Progenitor cell of endocrine pancreas (in vitro differentiated cells): ENCODE measurements at regions not wholly inside any gene's neighbourhood (a gene's known extent, or its start where the extent isn't known, plus 50 kb on each side); places are given as distances from the start of the nearest gene placed in this dataset.

Source experiments
- DNase-seq: peaks from one replicate; pipeline ENCODE4 v3.0.0; 2021; ENCODE audit warnings: low spot score; ENCODE audit not compliant: unreplicated experiment
- H3K27ac Mint-ChIP-seq: 2 replicates; pipeline ENCODE4 v1.8.0; 2021; ENCODE audit warnings: mild to moderate bottlenecking, moderate library complexity, mixed read lengths
- H3K27me3 Mint-ChIP-seq: 2 replicates; pipeline ENCODE4 v1.8.0; 2021; ENCODE audit warnings: mixed read lengths
- H3K36me3 Mint-ChIP-seq: 2 replicates; pipeline ENCODE4 v1.8.0; 2022; ENCODE audit warnings: mixed read lengths; ENCODE audit not compliant: insufficient read depth
- H3K4me1 Mint-ChIP-seq: 2 replicates; pipeline ENCODE4 v1.8.0; 2021; ENCODE audit warnings: low read depth, mixed read lengths
- H3K4me3 Mint-ChIP-seq: 2 replicates; pipeline ENCODE4 v1.8.0; 2021; ENCODE audit warnings: low read depth, mild to moderate bottlenecking, moderate library complexity, mixed read lengths
- H3K9me3 Mint-ChIP-seq: 2 replicates; pipeline ENCODE4 v1.8.0; 2021; ENCODE audit warnings: low read depth, mixed read lengths
- TF ChIP-seq, protein P1 (sequence below): fragments of 200-600 bp; sonication (generic); IDR thresholded peaks from one replicate; pipeline ENCODE4 v1.5.0; 2021; ENCODE audit warnings: antibody characterized with exemption, mild to moderate bottlenecking; ENCODE audit not compliant: unreplicated experiment

DNA sequence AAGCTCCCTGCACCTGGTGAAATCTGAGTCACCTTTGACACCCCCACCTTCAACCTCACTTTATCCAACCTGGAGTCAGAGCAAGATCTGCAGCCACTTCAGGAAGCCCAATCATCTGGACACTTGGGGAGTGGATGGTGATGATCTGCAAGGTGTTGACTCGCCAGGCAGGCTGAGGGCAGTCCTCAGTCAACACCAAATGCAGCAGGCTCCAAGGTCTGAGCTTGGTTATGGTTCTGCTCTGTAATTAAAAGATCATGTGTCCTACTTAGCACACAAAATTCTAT lies 446.9 kb downstream of the BRD1 start:
- H3K27ac Mint-ChIP-seq: no peak overlapping the region
- H3K27me3 Mint-ChIP-seq: peaks cover 35% of the 10 kb centered on the region
- H3K36me3 Mint-ChIP-seq: no peaks in the 10 kb centered on the region
- no peaks in the 10 kb centered on the region for H3K4me1 Mint-ChIP-seq
- no peak overlapping the region for H3K4me3 Mint-ChIP-seq
- TF ChIP-seq, protein P1, sequence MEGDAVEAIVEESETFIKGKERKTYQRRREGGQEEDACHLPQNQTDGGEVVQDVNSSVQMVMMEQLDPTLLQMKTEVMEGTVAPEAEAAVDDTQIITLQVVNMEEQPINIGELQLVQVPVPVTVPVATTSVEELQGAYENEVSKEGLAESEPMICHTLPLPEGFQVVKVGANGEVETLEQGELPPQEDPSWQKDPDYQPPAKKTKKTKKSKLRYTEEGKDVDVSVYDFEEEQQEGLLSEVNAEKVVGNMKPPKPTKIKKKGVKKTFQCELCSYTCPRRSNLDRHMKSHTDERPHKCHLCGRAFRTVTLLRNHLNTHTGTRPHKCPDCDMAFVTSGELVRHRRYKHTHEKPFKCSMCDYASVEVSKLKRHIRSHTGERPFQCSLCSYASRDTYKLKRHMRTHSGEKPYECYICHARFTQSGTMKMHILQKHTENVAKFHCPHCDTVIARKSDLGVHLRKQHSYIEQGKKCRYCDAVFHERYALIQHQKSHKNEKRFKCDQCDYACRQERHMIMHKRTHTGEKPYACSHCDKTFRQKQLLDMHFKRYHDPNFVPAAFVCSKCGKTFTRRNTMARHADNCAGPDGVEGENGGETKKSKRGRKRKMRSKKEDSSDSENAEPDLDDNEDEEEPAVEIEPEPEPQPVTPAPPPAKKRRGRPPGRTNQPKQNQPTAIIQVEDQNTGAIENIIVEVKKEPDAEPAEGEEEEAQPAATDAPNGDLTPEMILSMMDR: no peak
- no peak for DNase-seq
- no peaks in the 10 kb centered on the region for H3K9me3 Mint-ChIP-seq

DNA sequence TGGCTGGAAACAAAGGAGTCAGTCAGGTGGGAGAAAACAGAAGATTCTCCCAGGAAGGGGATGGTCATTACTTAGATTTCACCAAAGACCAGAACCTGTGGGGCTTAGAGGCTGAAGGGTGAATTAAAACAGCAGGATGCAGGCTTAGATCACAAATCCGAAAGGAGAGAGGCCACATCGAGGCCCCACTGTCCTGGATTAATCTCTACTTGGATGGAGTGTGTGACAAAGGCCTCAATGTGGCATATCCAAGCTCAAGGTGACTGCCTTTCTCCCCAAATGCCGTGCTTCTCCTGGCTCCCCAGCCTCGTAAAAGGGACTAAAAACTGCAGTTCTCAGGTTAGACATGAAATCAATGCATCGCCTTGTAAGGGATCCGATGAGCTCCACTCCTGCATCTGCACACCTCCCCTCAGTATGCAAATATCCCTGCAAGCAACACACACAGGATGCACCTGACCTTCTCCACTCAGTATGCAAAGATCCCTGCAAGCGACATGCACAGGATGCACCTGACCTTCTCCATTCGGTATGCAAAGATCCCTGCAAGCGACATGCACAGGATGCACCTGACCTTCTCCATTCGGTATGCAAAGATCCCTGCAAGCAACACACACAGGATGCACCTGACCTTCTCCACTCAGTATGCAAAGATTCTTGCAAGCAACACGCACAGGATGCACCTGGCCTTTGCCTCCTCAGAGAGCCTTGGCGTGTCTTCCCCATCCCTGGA lies 447.4 kb downstream of the BRD1 start:
- H3K27me3 Mint-ChIP-seq: peaks cover 35% of the 10 kb centered on the region
- H3K9me3 Mint-ChIP-seq: no peaks in the 10 kb centered on the region
- DNase-seq: no peak
- no peak overlapping the region for H3K27ac Mint-ChIP-seq
- no peak overlapping the region for H3K4me3 Mint-ChIP-seq
- no peaks in the 10 kb centered on the region for H3K4me1 Mint-ChIP-seq
- TF ChIP-seq, protein P1: no peak
- no peaks in the 10 kb centered on the region for H3K36me3 Mint-ChIP-seq

DNA sequence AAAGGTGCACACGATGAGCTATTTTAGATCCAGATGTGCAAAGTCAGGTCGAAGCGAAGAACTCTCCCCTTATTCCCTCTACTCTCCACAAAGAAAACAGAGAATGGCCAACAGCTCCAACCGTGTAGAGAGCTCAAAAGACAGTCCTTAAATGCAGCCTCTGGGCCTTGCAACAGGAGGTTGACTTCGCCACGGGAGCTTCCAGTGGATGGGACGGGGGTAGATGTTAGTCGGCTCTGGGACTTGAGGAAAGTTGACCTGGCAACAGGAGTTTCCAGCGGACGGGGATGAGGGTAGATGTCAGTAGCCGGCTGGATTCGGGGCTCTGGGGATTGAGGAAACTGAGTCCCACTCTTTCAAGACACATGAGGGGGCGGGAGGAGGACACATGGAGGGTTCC lies 450.4 kb downstream of the BRD1 start:
- no peaks in the 10 kb centered on the region for H3K36me3 Mint-ChIP-seq
- H3K4me1 Mint-ChIP-seq: no peaks in the 10 kb centered on the region
- TF ChIP-seq, protein P1: no peak
- no peak overlapping the region for H3K27ac Mint-ChIP-seq
- DNase-seq: no peak
- no peak overlapping the region for H3K4me3 Mint-ChIP-seq
- no peaks in the 10 kb centered on the region for H3K9me3 Mint-ChIP-seq
- H3K27me3 Mint-ChIP-seq: peaks cover 37% of the 10 kb centered on the region

DNA sequence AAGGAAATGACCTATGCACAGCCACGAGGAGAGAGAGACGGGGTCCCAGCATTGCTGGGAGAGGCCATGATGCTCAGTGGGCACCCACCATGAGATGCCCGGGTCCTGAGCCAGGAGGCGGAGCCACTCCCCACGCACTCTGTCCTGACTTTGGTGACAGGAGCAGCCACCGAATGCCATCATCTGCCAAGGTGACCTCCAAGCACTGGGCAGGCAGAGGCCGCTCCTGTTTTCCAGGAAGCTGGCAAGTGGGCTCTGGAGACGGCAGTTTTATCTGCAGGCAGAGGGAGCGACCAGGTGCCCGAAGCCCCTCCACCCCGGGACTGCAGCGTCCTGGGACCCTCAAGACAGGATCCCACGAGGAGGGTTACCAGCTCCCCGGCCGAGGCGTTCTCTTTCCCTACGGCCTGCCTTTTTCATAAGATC lies 453.9 kb downstream of the BRD1 start:
- no peaks in the 10 kb centered on the region for H3K36me3 Mint-ChIP-seq
- TF ChIP-seq, protein P1: no peak
- no peaks in the 10 kb centered on the region for H3K9me3 Mint-ChIP-seq
- peaks cover 19% of the 10 kb centered on the region for H3K27me3 Mint-ChIP-seq
- no peak overlapping the region for H3K27ac Mint-ChIP-seq
- H3K4me3 Mint-ChIP-seq: no peak overlapping the region
- no peak for DNase-seq
- no peaks in the 10 kb centered on the region for H3K4me1 Mint-ChIP-seq

DNA sequence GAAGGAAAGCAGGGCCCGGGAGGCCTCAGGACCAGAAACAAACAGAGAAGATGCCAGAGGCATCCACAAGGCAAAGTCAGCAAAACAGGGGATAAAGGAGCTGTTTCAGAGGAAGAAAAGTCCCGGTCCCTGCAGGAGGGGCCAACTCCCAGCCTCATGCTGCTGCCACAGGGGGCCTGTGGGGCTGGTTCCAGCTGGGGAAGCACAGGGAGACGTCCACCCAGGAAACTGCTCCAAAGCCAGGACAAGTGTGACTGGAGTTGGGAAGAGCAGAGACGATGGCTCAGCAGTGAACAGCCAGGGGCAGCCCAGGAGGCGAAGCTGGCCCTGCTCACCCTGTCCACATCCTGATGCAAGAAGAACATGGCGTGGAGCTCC lies 454.4 kb downstream of the BRD1 start:
- DNase-seq: no peak
- Mint-ChIP-seq H3K4me3 (no peak overlapping the region), H3K9me3 (no peaks in the 10 kb centered on the region), H3K27me3 (peaks cover 15% of the 10 kb centered on the region), H3K4me1 (no peaks in the 10 kb centered on the region), H3K27ac (no peak overlapping the region), H3K36me3 (no peaks in the 10 kb centered on the region)
- TF ChIP-seq, protein P1: no peak
